Keratinocyte (primary cell): ENCODE measurements at regions not wholly inside any gene's neighbourhood (a gene's known extent, or its start where the extent isn't known, plus 50 kb on each side); places are given as distances from the start of the nearest gene placed in this dataset.

Experiments
- DNase-seq: peaks from one replicate; pipeline ENCODE4 v3.0.0-alpha.2; 2011; ENCODE audit warnings: low read depth, missing footprints, low spot score
- FAIRE-seq: peaks from 2 replicates; lab custom pipeline; 2011; peaks lifted over from hg19 to GRCh38; lab: Jason Lieb, UNC
- H2AFZ ChIP-seq: 2 replicates; pipeline ENCODE4 v1.6.0; 2012; ENCODE audit warnings: low read length, control low read depth, inconsistent platforms; ENCODE audit not compliant: control insufficient read depth
- H3K27ac ChIP-seq: 2 replicates; pipeline ENCODE4 v1.5.1; 2011; ENCODE audit warnings: low read length; ENCODE audit not compliant: control insufficient read depth, insufficient read depth
- H3K27me3 ChIP-seq: 3 replicates; pipeline ENCODE4 v1.6.0; 2011; ENCODE audit warnings: low read length; ENCODE audit not compliant: control insufficient read depth, insufficient read depth; ENCODE audit errors: extremely low read depth
- H3K36me3 ChIP-seq, 2 experiments: 2 replicates in 1 of 2; 3 replicates in 1 of 2; pipeline ENCODE4 v1.5.1; 2011; ENCODE audit warnings: low read length in 2 of 2, mild to moderate bottlenecking in 1 of 2; ENCODE audit not compliant: control insufficient read depth in 2 of 2, insufficient read depth in 2 of 2; ENCODE audit errors: extremely low read depth in 1 of 2
- H3K4me1 ChIP-seq: 3 replicates; pipeline ENCODE4 v1.5.1; 2011; ENCODE audit warnings: low read length; ENCODE audit not compliant: control insufficient read depth, insufficient read depth; ENCODE audit errors: extremely low read depth
- H3K4me2 ChIP-seq: 3 replicates; pipeline ENCODE4 v1.6.0; 2011; ENCODE audit warnings: low read depth, low read length; ENCODE audit not compliant: control insufficient read depth, insufficient read depth; ENCODE audit errors: extremely low read depth
- H3K4me3 ChIP-seq, 3 experiments: fragments of 200-600 bp in 1 of 3; sonication (generic) in 1 of 3; 2 replicates in 2 of 3; 3 replicates in 1 of 3; pipeline ENCODE4 v1.5.1; 2011 to 2016; ENCODE audit warnings: low read length in 3 of 3, mild to moderate bottlenecking in 3 of 3, control low read depth in 2 of 3, inconsistent platforms in 1 of 3, low read depth in 1 of 3, mixed read lengths in 1 of 3, mixed run types in 1 of 3, moderate library complexity in 1 of 3; ENCODE audit not compliant: control insufficient read depth in 2 of 3, insufficient read depth in 2 of 3; ENCODE audit errors: extremely low read depth in 1 of 3
- H3K79me2 ChIP-seq: 2 replicates; pipeline ENCODE4 v1.6.0; 2012; ENCODE audit warnings: low read length; ENCODE audit not compliant: control insufficient read depth, insufficient read depth
- H3K9ac ChIP-seq: 3 replicates; pipeline ENCODE4 v1.6.0; 2011; ENCODE audit warnings: low read length; ENCODE audit not compliant: control insufficient read depth, insufficient read depth; ENCODE audit errors: extremely low read depth
- H3K9me1 ChIP-seq: 3 replicates; pipeline ENCODE4 v1.6.0; 2011; ENCODE audit warnings: low read length; ENCODE audit not compliant: control insufficient read depth, insufficient read depth; ENCODE audit errors: extremely low read depth
- H3K9me3 ChIP-seq: 2 replicates; pipeline ENCODE4 v1.5.1; 2012; ENCODE audit warnings: low read depth, low read length; ENCODE audit not compliant: control insufficient read depth
- H4K20me1 ChIP-seq: 3 replicates; pipeline ENCODE4 v1.6.0; 2011; ENCODE audit warnings: low read length; ENCODE audit not compliant: control insufficient read depth, insufficient read depth; ENCODE audit errors: extremely low read depth
- EZH2 ChIP-seq: IDR thresholded peaks from one replicate; pipeline ENCODE4 v1.6.1; 2012; ENCODE audit warnings: inconsistent platforms, mild to moderate bottlenecking, low read length, moderate library complexity
- dilution Hi-C: fragments of 300-500 bp; cut with MboI; formaldehyde crosslinking; loops from one replicate; pipeline ENCODE4 v1.7.0; 2020; ENCODE audit warnings: low sequenced_read_pairs; ENCODE audit not compliant: extremely low pct_ligation_motif_present
- TF ChIP-seq, protein P1 (sequence below), 3 experiments: IDR thresholded peaks in 1 of 3; conservative IDR thresholded peaks in 1 of 3; optimal IDR thresholded peaks in 1 of 3; 2 replicates in 2 of 3; 3 replicates in 1 of 3; pipeline versions ENCODE3 to v1.5.1; 2011; ENCODE audit warnings: low read length in 3 of 3, mild to moderate bottlenecking in 3 of 3, moderate library complexity in 2 of 3, control low read depth in 1 of 3, inconsistent platforms in 1 of 3; ENCODE audit not compliant: insufficient read depth in 2 of 3; ENCODE audit errors: extremely low read depth in 1 of 3

DNA sequence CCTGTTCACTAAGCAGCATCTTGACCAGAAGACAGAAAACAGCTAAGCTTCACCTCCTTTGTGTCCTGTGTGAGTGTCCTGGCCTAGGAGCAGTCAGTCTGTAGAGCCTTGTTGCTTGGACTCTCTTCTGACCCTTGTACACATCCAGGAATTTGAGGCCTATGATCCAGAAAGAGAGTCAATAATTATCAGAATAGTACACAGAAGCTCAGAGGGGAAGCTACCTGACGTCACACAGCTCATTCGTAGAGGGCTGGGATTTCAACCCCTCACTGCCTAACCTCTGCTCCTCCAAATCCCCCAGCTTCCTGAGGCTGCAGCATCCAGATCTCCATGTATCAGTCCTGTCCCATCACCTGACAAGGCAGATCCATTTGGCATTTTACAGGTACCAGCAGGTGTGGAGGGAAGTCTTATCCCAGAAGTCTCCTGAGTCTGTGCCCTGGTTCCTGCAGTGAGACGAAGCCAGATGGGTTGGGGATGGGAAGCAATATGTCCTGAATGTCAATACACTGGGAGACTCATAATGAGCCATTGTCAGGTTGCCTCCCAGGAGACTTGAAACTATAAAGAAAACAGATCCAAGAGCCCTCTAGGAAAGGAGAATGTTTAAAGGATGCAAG lies 203.1 kb downstream of the MINAR1 start:
- no peaks in the 10 kb centered on the region for H3K9me3 ChIP-seq
- DNase-seq (no peak), FAIRE-seq (no peak)
- no peaks in the 10 kb centered on the region for H4K20me1 ChIP-seq
- no peak overlapping the region for H3K4me2 ChIP-seq
- TF ChIP-seq, protein P1, sequence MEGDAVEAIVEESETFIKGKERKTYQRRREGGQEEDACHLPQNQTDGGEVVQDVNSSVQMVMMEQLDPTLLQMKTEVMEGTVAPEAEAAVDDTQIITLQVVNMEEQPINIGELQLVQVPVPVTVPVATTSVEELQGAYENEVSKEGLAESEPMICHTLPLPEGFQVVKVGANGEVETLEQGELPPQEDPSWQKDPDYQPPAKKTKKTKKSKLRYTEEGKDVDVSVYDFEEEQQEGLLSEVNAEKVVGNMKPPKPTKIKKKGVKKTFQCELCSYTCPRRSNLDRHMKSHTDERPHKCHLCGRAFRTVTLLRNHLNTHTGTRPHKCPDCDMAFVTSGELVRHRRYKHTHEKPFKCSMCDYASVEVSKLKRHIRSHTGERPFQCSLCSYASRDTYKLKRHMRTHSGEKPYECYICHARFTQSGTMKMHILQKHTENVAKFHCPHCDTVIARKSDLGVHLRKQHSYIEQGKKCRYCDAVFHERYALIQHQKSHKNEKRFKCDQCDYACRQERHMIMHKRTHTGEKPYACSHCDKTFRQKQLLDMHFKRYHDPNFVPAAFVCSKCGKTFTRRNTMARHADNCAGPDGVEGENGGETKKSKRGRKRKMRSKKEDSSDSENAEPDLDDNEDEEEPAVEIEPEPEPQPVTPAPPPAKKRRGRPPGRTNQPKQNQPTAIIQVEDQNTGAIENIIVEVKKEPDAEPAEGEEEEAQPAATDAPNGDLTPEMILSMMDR (optimal IDR thresholded peaks at IDR 0.05 in 1 of 3, IDR thresholded peaks at IDR 0.05 in 1 of 3, conservative IDR thresholded peaks at IDR 0.05 in 1 of 3; ENCODE audit: extremely low read depth in 1 of 3, insufficient read depth in 2 of 3, low read length in 3 of 3): no peak
- no peak for TF ChIP-seq EZH2
- H3K79me2 ChIP-seq: no peaks in the 10 kb centered on the region
- no peak overlapping the region for H3K9ac ChIP-seq
- H3K4me1 ChIP-seq: no peaks in the 10 kb centered on the region
- no peak overlapping the region for H3K4me3 ChIP-seq
- H3K36me3 ChIP-seq: no peaks in the 10 kb centered on the region
- no peaks in the 10 kb centered on the region for H3K27me3 ChIP-seq
- H2AFZ ChIP-seq: no peak overlapping the region
- H3K27ac ChIP-seq: no peak overlapping the region
- no peaks in the 10 kb centered on the region for H3K9me1 ChIP-seq
- dilution Hi-C loops: no loop called here

DNA sequence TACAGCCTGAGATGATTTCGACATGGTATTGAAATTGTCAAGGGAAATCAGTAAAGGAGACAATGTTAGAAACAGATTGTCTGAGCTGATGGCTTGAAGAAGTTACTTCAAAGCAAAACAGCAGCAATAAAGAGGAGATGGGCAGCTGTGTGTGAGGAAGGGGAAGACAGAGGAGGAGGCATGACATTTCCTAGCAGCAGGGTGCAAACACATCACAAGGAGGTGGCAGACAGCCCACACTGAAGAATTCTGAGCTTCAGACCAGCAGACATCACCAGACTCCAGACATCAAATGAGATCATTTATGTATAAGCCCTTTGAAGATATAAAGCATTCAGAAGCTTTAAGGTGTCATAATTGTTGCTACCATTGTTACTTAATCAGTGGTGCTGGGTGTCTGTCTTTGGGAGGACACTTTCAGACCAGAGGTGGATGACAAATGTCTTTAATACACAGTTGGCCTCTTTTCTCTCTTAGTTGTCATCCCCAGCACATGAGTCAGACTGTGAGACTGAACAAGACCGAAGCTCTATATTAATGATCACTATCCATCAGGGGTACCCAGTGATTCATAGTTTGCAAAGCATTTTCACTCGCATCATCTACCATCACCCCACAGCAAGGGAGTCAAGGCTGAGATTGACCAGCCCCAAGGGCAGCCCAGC lies 203.9 kb downstream of the MINAR1 start:
- Histone ChIP-seq H3K4me1 (no peaks in the 10 kb centered on the region), H4K20me1 (no peaks in the 10 kb centered on the region), H3K27ac (no peak overlapping the region), H3K4me3 (no peak overlapping the region), H3K27me3 (no peaks in the 10 kb centered on the region), H2AFZ (no peak overlapping the region), H3K36me3 (no peaks in the 10 kb centered on the region), H3K4me2 (no peak overlapping the region), H3K9me3 (no peaks in the 10 kb centered on the region), H3K9me1 (no peaks in the 10 kb centered on the region), H3K79me2 (no peaks in the 10 kb centered on the region), H3K9ac (no peak overlapping the region)
- FAIRE-seq: no peak
- TF ChIP-seq EZH2: no peak
- TF ChIP-seq, protein P1 (optimal IDR thresholded peaks at IDR 0.05 in 1 of 3, IDR thresholded peaks at IDR 0.05 in 1 of 3, conservative IDR thresholded peaks at IDR 0.05 in 1 of 3; ENCODE audit: extremely low read depth in 1 of 3, insufficient read depth in 2 of 3, low read length in 3 of 3): no peak
- dilution Hi-C loops: no loop called here
- no peak for DNase-seq
